ENCODE measurements at regions not wholly inside any gene's neighbourhood (a gene's known extent, or its start where the extent isn't known, plus 50 kb on each side); places are given as distances from the start of the nearest gene placed in this dataset.
"Not testable (repeated sequence)": the region's sequence is repeated elsewhere in the genome, so short reads cannot be mapped to it uniquely, and the experiment has no call there.

GRCh38 chr4:137825505-137825904, 293.2 kb upstream of the PCDH18 start:
- no peak for DNase-seq

GRCh38 chr4:137823007-137823406, 290.7 kb upstream of the PCDH18 start:
- no peak for DNase-seq

GRCh38 chr4:137819964-137820383, 287.7 kb upstream of the PCDH18 start:
- DNase-seq = no peak

- no peak for DNase-seq
Measured at GRCh38 chr4:137812258-137812657, 280.0 kb upstream of the PCDH18 start.

GRCh38 chr4:137806420-137806819, 274.1 kb upstream of the PCDH18 start:
- DNase-seq = no peak

GRCh38 chr4:137804906-137805495, 272.7 kb upstream of the PCDH18 start:
- DNase-seq = no peak

GRCh38 chr4:137800861-137801260, 268.6 kb upstream of the PCDH18 start:
- DNase-seq = no peak

- peak; percentile 1 for DNase-seq
Measured at GRCh38 chr4:137794764-137795254, 262.5 kb upstream of the PCDH18 start.

GRCh38 chr4:137789263-137789662, 257.0 kb upstream of the PCDH18 start:
- not testable (repeated sequence) for DNase-seq

- not testable (repeated sequence) for DNase-seq
Measured at GRCh38 chr4:137783923-137784322, 251.6 kb upstream of the PCDH18 start.

GRCh38 chr4:137775701-137776100, 243.4 kb upstream of the PCDH18 start:
- no peak for DNase-seq

- no peak for DNase-seq
Measured at GRCh38 chr4:137774501-137774900, 242.2 kb upstream of the PCDH18 start.

GRCh38 chr4:137768881-137769280, 236.6 kb upstream of the PCDH18 start:
- DNase-seq = no peak

GRCh38 chr4:137768196-137768595, 235.9 kb upstream of the PCDH18 start:
- no peak for DNase-seq

- no peak for DNase-seq
Measured at GRCh38 chr4:137762591-137762990, 230.3 kb upstream of the PCDH18 start.

GRCh38 chr4:137754652-137755471, 222.6 kb upstream of the PCDH18 start:
- DNase-seq = no peak

GRCh38 chr4:137749466-137749865, 217.2 kb upstream of the PCDH18 start:
- DNase-seq = no peak

GRCh38 chr4:137748616-137749015, 216.3 kb upstream of the PCDH18 start:
- no peak for DNase-seq

GRCh38 chr4:137740141-137740540, 207.8 kb upstream of the PCDH18 start:
- DNase-seq = no peak

- no peak for DNase-seq
Measured at GRCh38 chr4:137739391-137739790, 207.1 kb upstream of the PCDH18 start.

- no peak for DNase-seq
Measured at GRCh38 chr4:137738375-137738990, 206.2 kb upstream of the PCDH18 start.

- DNase-seq = no peak
Measured at GRCh38 chr4:137735561-137736104, 203.3 kb upstream of the PCDH18 start.

Data from NCI-H1105 (cell line).